SKM-1 treated with dmso at 0.1 percent for 144 hours (cell line): ENCODE measurements at regions not wholly inside any gene's neighbourhood (a gene's known extent, or its start where the extent isn't known, plus 50 kb on each side); places are given as distances from the start of the nearest gene placed in this dataset.
"Not testable (repeated sequence)": the region's sequence is repeated elsewhere in the genome, so short reads cannot be mapped to it uniquely, and the experiment has no call there.

Experiments
- DNase-seq: peaks from one replicate; lab custom pipeline; 2025; ENCODE audit not compliant: unreplicated experiment; lab: John Stamatoyannopoulos, UW

DNA sequence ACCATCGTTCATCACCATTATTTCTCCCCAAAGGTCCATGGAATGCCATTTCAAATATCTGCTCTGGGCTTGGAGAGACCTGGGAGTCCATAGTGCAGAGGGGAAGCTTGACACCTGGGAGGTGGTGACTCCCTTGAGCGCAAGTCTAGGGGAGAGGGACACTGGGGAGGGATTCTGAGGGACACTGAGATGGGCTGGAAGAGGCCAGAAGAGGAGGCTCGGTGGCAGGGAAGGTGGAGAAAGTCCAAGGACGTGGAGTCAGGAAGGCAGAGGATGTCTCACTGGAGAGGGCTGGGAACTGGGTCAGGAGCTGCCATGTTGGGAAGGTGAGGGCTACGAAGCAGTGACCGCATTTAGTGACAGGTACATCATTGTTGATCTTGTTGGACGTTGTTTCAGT lies 160.3 kb upstream of the MVB12B start:
- DNase-seq: no peak

GRCh38 chr9:126166866-126167265 lies 159.8 kb upstream of the MVB12B start:
- no peak for DNase-seq

DNA sequence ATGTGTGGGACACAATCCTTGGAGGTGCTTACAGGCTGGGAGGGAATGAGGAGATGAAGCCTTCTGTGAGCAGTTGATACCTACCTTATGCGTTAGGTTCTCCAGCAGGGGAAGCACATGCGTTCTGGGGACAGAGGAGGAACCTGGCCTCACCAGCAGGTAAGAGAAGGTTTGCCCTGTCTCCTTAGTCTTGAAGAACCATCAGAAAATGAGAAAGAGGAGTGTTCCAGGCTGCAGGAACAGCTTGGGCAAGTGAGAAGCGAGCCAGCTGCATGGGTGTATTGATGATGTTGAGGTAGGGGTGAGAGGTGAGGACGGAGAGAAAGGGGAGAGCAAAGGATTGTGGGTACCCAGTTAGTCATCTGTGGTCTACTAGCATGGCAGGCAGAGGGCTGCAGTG lies 156.9 kb upstream of the MVB12B start:
- no peak for DNase-seq

DNA sequence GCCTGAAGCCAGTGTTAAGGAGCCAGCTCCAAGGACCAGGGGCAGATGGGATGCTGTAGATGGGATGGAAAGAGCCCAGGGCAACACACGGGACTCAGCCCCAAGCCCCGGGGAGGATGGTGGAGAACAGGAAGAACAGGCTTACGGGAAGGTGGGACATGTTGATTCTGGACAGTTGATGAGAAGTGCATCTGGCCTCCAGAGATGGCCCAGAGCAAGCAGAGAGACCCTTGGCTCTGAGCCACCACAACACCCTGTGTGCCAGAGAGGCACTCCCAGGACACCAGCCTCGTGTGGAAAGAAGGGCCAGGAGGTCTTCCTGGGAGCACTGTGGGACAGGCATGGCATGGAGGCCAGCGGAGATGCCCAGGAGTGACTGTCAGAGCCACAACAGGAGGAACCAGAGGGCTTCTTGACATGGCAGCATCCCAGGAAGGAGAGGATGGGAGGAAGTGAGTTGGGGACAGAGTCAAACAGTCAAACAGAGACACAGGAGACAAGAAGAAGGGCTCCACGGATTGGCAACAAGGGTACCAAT lies 156.3 kb upstream of the MVB12B start:
- DNase-seq: no peak

DNA sequence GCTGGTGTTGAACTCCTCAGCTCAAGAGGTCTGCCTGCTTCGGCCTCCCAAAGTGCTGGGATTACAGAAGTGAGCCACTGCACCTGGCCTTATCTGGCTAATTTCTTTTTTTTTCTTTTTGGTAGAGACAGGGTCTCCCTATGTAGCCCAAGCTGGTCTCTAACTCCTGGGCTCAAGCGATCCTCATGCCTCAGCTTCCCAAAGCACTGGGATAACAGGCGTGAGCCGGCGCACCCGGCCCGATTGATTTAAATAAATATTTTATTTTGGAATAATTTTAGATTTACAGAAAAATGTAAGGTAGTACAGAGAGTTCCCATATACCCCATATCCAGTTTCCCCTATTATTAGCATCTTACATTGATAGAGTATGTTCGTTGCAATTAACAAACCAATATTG lies 155.0 kb upstream of the MVB12B start:
- DNase-seq: no peak

- DNase-seq: no peak
Observed at GRCh38 chr9:126173401-126173800, 153.2 kb upstream of the MVB12B start.

DNA sequence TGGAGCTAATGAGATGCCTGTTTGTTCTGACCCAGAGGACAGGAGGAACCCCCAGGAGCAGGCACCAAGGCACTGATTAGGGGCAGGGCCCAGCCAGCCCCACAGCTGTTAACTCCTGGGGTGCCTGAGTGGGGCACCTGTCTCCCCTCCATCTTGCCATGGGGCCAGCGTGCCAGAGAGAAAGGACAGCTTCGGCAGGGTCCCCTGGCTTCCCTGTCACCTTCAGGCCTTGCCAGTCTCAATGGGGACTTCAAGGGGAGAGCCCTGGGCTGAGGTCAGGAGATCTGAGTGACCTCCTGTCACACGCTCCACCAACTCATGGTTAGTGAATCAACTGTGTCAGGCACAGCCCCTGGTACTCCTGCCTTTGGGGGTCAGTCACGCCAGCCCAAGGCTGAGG lies 152.7 kb upstream of the MVB12B start:
- no peak for DNase-seq

DNA sequence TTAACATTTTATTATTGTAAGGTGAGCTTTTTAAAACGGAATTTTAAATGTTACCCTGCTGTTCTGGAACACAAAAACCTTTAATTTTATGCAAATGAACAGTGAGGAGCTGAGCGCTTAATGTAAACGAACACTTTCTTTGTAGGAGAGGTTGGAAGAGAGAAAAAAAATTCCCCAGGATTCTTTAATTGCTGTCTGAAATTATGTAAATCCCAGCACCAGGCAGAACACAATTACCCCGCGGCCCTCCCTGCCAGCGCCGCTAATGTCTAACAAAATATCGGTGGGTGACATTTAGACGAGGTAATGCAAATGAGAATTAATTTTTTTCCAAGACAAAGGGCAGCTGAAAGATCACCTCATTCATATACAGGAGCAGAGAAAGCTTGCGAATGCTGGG lies 143.4 kb upstream of the MVB12B start:
- DNase-seq: no peak

- not testable (repeated sequence) for DNase-seq
Observed at GRCh38 chr9:126190994-126191393, 135.6 kb upstream of the MVB12B start.

GRCh38 chr9:126198854-126199253 lies 127.8 kb upstream of the MVB12B start:
- no peak for DNase-seq

- DNase-seq: no peak
Observed at GRCh38 chr9:126203313-126203712, 123.3 kb upstream of the MVB12B start.

DNA sequence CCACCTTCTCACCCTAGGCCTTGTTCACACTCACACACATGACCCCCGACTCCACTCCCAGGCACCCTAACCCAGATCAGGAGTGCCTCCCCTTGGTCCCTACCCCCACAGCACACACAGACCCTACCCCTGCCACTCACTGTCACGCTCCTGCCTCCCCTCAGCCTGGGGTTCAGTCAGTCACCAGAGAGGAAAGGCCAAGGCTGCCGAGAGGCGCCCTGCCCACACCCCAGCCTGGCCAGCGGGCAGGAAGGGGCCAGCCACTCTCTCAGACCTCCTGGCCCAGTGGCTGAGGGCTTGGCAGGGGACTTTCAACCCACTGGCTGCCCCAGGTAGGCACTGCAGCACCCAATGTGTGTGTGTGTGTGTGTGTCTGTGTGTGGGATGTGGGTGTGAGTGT lies 122.4 kb upstream of the MVB12B start:
- no peak for DNase-seq

GRCh38 chr9:126204708-126205225 lies 121.9 kb upstream of the MVB12B start:
- no peak for DNase-seq

- DNase-seq: no peak
Observed at GRCh38 chr9:126205265-126205664, 121.4 kb upstream of the MVB12B start.

GRCh38 chr9:126205845-126206498 lies 120.7 kb upstream of the MVB12B start:
- DNase-seq: no peak

- DNase-seq: no peak
Observed at GRCh38 chr9:126207256-126207655, 119.4 kb upstream of the MVB12B start.

DNA sequence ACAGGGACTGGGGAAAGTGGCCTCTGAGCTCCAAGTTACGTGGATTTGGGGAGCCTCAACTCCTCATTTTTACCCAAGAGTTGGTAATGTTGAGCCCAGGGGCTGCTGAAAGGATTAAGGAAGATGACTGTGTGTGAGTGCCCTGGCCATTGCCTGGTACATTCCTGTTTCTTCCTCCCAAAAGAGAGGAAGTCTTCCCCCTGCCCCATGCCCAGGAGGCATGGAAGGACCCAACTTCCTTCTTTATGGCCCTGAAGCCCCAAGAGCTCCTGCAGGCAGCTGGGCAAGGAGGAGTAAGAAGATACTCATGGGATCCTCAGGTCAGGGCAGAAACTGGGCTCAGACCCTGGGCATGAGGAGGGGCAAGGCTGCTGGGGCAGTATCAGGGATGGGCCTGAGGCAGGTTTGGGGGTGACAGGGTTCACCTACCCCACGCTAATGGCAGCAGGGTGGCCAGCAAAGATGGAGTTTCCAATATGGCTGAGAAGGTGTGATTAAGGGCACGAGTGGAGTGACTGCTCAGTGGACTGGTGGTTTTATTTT lies 118.3 kb upstream of the MVB12B start:
- DNase-seq: no peak

GRCh38 chr9:126211441-126212074 lies 115.1 kb upstream of the MVB12B start:
- DNase-seq: no peak

- DNase-seq: no peak
Observed at GRCh38 chr9:126215486-126215885, 111.1 kb upstream of the MVB12B start.

DNA sequence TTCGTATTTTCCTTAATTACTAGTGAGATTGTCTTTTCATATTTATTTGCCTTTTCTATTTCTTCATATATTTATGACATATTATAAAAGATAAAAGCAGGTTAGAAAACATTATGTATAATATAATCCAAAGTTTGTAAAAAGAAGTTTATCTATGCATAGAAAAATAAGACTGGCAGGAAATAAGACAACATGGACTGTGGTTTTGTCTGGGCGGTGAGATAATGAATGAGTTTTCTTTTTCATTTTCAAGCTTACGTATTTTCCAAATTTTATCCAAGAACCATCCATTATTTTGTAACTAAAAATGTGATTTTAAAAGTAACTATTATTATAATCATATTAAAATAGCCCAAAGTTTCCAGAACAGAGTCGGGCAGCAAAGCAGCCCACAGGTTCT lies 109.8 kb upstream of the MVB12B start:
- no peak for DNase-seq

GRCh38 chr9:126217250-126217653 lies 109.4 kb upstream of the MVB12B start:
- no peak for DNase-seq

GRCh38 chr9:126217797-126218196 lies 108.8 kb upstream of the MVB12B start:
- no peak for DNase-seq
